ENCODE measurements at regions not wholly inside any gene's neighbourhood (a gene's known extent, or its start where the extent isn't known, plus 50 kb on each side); places are given as distances from the start of the nearest gene placed in this dataset.
"Not testable (repeated sequence)": the region's sequence is repeated elsewhere in the genome, so short reads cannot be mapped to it uniquely, and the experiment has no call there.

DNA sequence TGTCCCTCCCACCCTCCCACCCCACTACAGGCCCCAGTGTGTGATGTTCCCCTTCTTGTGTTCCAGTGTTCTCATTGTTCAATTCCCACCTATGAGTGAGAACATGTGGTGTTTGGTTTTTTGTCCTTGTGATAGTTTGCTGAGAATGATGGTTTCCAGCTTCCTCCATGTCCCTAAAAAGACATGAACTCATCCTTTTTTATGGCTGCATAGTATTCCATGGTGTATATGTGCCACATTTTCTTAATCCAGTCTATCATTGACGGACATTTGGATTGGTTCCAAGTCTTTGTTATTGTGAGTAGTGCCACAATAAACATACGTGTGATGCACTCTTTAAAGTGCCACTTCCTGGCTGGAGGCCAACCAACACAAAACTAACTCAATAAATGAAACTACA lies 112.7 kb downstream of the TENT5C start:
- H2AFZ ChIP-seq (ENCODE audit: low read depth, low read length); H3K4me2 ChIP-seq (ENCODE audit: insufficient read depth, low read length); DNase-seq; ATAC-seq (ENCODE audit: insufficient read depth, low read depth); H3K4me3 ChIP-seq (ENCODE audit: low read depth in 1 of 2, low read length in 2 of 2); H3K36me3 ChIP-seq (ENCODE audit: insufficient read depth, low read length); H3K79me2 ChIP-seq (ENCODE audit: insufficient read depth, low read length); H3K27me3 ChIP-seq (ENCODE audit: insufficient read depth, low read length, poor library complexity); H3K27ac ChIP-seq (ENCODE audit: low read length); H4K20me1 ChIP-seq (ENCODE audit: insufficient read depth, low read length); H3K9ac ChIP-seq (ENCODE audit: low read depth, low read length): not testable (repeated sequence)
- Histone ChIP-seq H3K9me3 (ENCODE audit: insufficient read depth, low read length, severe bottlenecking) (peaks cover 10% of the 10 kb centered on the region), H3K4me1 (ENCODE audit: insufficient read depth, low read length) (peaks cover 13% of the 10 kb centered on the region)

DNA sequence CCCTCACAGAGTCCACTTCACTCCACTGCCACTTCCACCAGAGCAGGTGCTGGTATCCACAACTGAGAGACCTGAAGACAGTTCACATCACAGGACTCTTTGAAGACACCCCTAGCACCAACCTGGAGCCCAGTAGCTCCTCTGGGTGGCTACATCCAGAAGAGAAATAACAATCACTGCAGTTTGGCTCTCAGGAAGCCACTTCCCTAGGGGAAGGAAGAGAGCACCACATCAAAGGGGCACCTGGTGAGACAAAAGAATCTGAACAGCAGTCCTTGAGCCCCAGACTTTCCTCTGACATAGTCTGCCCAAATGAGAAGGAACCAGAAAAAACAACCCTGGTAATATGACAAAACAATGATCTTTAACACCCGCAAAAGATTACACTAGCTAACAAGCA lies 113.2 kb downstream of the TENT5C start:
- TF ChIP-seq, protein P1, sequence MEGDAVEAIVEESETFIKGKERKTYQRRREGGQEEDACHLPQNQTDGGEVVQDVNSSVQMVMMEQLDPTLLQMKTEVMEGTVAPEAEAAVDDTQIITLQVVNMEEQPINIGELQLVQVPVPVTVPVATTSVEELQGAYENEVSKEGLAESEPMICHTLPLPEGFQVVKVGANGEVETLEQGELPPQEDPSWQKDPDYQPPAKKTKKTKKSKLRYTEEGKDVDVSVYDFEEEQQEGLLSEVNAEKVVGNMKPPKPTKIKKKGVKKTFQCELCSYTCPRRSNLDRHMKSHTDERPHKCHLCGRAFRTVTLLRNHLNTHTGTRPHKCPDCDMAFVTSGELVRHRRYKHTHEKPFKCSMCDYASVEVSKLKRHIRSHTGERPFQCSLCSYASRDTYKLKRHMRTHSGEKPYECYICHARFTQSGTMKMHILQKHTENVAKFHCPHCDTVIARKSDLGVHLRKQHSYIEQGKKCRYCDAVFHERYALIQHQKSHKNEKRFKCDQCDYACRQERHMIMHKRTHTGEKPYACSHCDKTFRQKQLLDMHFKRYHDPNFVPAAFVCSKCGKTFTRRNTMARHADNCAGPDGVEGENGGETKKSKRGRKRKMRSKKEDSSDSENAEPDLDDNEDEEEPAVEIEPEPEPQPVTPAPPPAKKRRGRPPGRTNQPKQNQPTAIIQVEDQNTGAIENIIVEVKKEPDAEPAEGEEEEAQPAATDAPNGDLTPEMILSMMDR (IDR thresholded peaks at IDR 0.05; ENCODE audit: borderline replicate concordance, extremely low read depth, low read length, poor library complexity, severe bottlenecking), result peak; percentile 25
- no peak for TF ChIP-seq EZH2 (IDR thresholded peaks at IDR 0.05; ENCODE audit: borderline replicate concordance, low read depth, low read length, severe bottlenecking)
- Histone ChIP-seq H3K4me2 (ENCODE audit: insufficient read depth, low read length) (no peak overlapping the region), H2AFZ (ENCODE audit: low read depth, low read length) (no peak overlapping the region), H4K20me1 (ENCODE audit: insufficient read depth, low read length) (no peaks in the 10 kb centered on the region), H3K4me1 (ENCODE audit: insufficient read depth, low read length) (peaks cover 13% of the 10 kb centered on the region), H3K9me3 (ENCODE audit: insufficient read depth, low read length, severe bottlenecking) (peaks cover 10% of the 10 kb centered on the region), H3K79me2 (ENCODE audit: insufficient read depth, low read length) (no peaks in the 10 kb centered on the region), H3K27ac (ENCODE audit: low read length) (no peak overlapping the region), H3K36me3 (ENCODE audit: insufficient read depth, low read length) (no peaks in the 10 kb centered on the region), H3K27me3 (ENCODE audit: insufficient read depth, low read length, poor library complexity) (no peaks in the 10 kb centered on the region), H3K9ac (ENCODE audit: low read depth, low read length) (no peak overlapping the region), H3K4me3 (ENCODE audit: low read depth in 1 of 2, low read length in 2 of 2) (no peak overlapping the region)
- DNase-seq (peak; percentile 89), ATAC-seq (ENCODE audit: insufficient read depth, low read depth) (peak; percentile 98)

DNA sequence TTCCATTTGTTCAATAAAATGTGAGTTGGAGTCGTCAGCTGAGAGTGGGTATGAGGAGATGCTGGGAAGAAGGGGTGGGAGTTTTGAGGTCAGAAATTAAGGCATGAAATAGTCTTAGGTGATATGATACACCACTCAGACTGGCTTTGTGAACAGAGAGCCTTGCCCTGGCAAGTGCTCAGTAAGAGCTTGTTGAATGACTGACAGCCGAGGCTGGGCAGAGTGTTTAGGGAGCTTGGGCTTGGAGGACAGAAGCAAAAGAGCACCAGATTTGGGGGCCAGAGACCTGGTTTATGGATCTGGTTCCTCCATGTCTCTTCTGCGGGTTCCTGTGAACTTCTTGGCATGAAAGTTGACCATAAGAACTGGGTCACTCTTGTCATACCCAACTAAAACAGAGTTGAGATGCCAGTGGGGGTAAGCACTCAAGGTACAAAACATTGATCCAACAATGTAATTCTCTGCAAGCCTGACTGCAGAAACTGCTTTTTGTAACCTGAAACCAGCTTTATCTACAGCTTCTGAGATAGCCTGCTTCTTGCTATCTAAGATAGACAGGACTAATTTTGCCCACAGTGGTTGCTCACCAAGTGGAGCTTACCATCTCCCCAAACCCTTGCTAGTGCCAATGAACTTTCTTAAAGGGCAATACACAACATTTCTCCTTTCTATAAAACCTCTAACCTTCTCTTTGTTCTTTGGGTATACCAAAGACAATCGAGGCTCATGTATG lies 126.4 kb downstream of the TENT5C start:
- Histone ChIP-seq H3K36me3 (ENCODE audit: insufficient read depth, low read length) (no peaks in the 10 kb centered on the region), H3K27ac (ENCODE audit: low read length) (no peak overlapping the region), H3K27me3 (ENCODE audit: insufficient read depth, low read length, poor library complexity) (no peaks in the 10 kb centered on the region), H3K9ac (ENCODE audit: low read depth, low read length) (no peak overlapping the region), H3K79me2 (ENCODE audit: insufficient read depth, low read length) (no peaks in the 10 kb centered on the region), H3K9me3 (ENCODE audit: insufficient read depth, low read length, severe bottlenecking) (peaks cover 6% of the 10 kb centered on the region), H3K4me3 (ENCODE audit: low read depth in 1 of 2, low read length in 2 of 2) (no peak overlapping the region), H3K4me1 (ENCODE audit: insufficient read depth, low read length) (peaks cover 18% of the 10 kb centered on the region), H4K20me1 (ENCODE audit: insufficient read depth, low read length) (no peaks in the 10 kb centered on the region), H3K4me2 (ENCODE audit: insufficient read depth, low read length) (no peak overlapping the region), H2AFZ (ENCODE audit: low read depth, low read length) (no peak overlapping the region)
- no peak for TF ChIP-seq EZH2 (IDR thresholded peaks at IDR 0.05; ENCODE audit: borderline replicate concordance, low read depth, low read length, severe bottlenecking)
- TF ChIP-seq, protein P1 (IDR thresholded peaks at IDR 0.05; ENCODE audit: borderline replicate concordance, extremely low read depth, low read length, poor library complexity, severe bottlenecking), result no peak
- no peak for DNase-seq
- ATAC-seq (ENCODE audit: insufficient read depth, low read depth), result no peak

DNA sequence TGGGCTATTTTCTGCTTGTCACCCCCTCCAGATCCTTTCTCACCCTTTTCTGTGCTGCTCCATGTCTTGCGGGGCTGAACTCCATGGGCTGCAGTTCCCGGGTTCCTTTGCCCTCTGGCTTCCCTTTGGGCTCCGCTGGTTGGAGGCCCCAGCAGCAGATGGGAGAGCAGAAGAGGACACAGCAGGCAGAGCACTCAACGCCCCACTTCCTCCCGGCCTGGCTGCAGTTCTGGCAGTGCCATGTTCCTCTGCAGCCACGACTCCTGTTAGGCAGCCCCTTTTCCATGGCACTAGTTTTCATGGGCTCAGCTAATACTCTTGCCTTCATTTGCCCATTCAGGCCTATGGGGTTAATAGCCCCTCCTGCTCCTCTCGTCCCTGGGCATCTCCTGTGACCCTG lies 127.1 kb downstream of the TENT5C start:
- H3K27me3 ChIP-seq (ENCODE audit: insufficient read depth, low read length, poor library complexity), result no peaks in the 10 kb centered on the region
- ATAC-seq (ENCODE audit: insufficient read depth, low read depth) (no peak), DNase-seq (no peak)
- no peak overlapping the region for H3K9ac ChIP-seq (ENCODE audit: low read depth, low read length)
- no peaks in the 10 kb centered on the region for H4K20me1 ChIP-seq (ENCODE audit: insufficient read depth, low read length)
- H3K27ac ChIP-seq (ENCODE audit: low read length), result no peak overlapping the region
- TF ChIP-seq, protein P1 (IDR thresholded peaks at IDR 0.05; ENCODE audit: borderline replicate concordance, extremely low read depth, low read length, poor library complexity, severe bottlenecking), result no peak
- TF ChIP-seq EZH2 (IDR thresholded peaks at IDR 0.05; ENCODE audit: borderline replicate concordance, low read depth, low read length, severe bottlenecking), result no peak
- H3K36me3 ChIP-seq (ENCODE audit: insufficient read depth, low read length), result no peaks in the 10 kb centered on the region
- no peak overlapping the region for H3K4me2 ChIP-seq (ENCODE audit: insufficient read depth, low read length)
- H3K4me3 ChIP-seq (ENCODE audit: low read depth in 1 of 2, low read length in 2 of 2), result no peak overlapping the region
- peaks cover 6% of the 10 kb centered on the region for H3K9me3 ChIP-seq (ENCODE audit: insufficient read depth, low read length, severe bottlenecking)
- H3K4me1 ChIP-seq (ENCODE audit: insufficient read depth, low read length), result peaks cover 18% of the 10 kb centered on the region
- H2AFZ ChIP-seq (ENCODE audit: low read depth, low read length), result no peak overlapping the region
- no peaks in the 10 kb centered on the region for H3K79me2 ChIP-seq (ENCODE audit: insufficient read depth, low read length)

Data from DND-41 (cell line).